Endothelial cell (in vitro differentiated cells): ENCODE measurements at regions not wholly inside any gene's neighbourhood (a gene's known extent, or its start where the extent isn't known, plus 50 kb on each side); places are given as distances from the start of the nearest gene placed in this dataset.

Source experiments
- DNase-seq: peaks from one replicate; pipeline ENCODE4 v3.0.0; 2021; ENCODE audit warnings: low spot score
- H3K27ac Mint-ChIP-seq: one replicate; pipeline ENCODE4 v1.8.0; 2021; ENCODE audit warnings: mixed read lengths, inconsistent platforms; ENCODE audit not compliant: unreplicated experiment
- H3K27me3 Mint-ChIP-seq: one replicate; pipeline ENCODE4 v1.8.0; 2021; ENCODE audit warnings: mild to moderate bottlenecking, moderate library complexity, mixed read lengths, inconsistent platforms; ENCODE audit not compliant: unreplicated experiment
- H3K36me3 Mint-ChIP-seq: one replicate; pipeline ENCODE4 v1.8.0; 2021; ENCODE audit warnings: mild to moderate bottlenecking, low read depth, mixed read lengths, inconsistent platforms; ENCODE audit not compliant: unreplicated experiment
- H3K4me1 Mint-ChIP-seq: one replicate; pipeline ENCODE4 v1.8.0; 2021; ENCODE audit warnings: mild to moderate bottlenecking, mixed read lengths, inconsistent platforms; ENCODE audit not compliant: unreplicated experiment
- H3K4me3 Mint-ChIP-seq: one replicate; pipeline ENCODE4 v1.8.0; 2021; ENCODE audit warnings: mild to moderate bottlenecking, mixed read lengths, inconsistent platforms; ENCODE audit not compliant: unreplicated experiment
- H3K9me3 Mint-ChIP-seq: one replicate; pipeline ENCODE4 v1.8.0; 2021; ENCODE audit warnings: mixed read lengths, inconsistent platforms; ENCODE audit not compliant: unreplicated experiment
- TF ChIP-seq, protein P1 (sequence below): fragments of 200-600 bp; sonication (generic); IDR thresholded peaks from one replicate; pipeline ENCODE4 v1.5.0; 2021; ENCODE audit warnings: antibody characterized with exemption; ENCODE audit not compliant: unreplicated experiment

DNA sequence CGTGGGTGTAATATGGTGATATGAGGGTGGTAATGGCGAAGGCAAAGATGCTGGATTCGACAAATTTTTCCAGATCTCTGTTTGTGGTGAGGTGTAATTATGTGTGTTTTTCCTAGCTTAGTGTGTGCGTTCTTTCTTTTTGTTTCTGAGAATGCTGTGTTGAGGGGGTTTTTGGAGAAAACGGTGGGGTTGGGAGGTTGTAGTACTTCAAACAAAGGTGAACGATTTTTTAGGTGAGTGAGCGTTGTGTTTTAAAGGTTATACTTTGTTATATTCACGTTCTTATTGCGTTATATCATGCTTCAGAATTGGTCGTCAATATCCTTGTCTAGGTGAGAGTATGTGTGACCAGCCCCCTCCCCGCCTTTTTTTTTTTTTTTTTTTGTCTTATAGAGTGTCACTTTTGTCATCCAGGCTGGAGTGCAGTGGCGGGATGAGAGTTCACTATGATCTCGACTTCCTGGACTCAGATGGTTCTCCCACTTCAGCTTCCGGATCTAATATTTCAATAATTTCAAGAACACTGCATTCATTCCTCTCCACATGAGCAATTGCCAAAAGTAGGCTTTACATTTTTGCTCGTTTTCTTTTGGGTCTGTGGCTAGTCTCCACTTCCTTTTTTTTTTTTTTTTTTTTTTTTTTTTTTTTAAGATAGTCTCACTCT, 82.2 kb upstream of the RNU2-1 start:
- H3K27ac Mint-ChIP-seq = no peak overlapping the region
- no peaks in the 10 kb centered on the region for H3K9me3 Mint-ChIP-seq
- H3K27me3 Mint-ChIP-seq = peaks cover 3% of the 10 kb centered on the region
- DNase-seq = no peak
- no peak overlapping the region for H3K4me3 Mint-ChIP-seq
- TF ChIP-seq, protein P1, sequence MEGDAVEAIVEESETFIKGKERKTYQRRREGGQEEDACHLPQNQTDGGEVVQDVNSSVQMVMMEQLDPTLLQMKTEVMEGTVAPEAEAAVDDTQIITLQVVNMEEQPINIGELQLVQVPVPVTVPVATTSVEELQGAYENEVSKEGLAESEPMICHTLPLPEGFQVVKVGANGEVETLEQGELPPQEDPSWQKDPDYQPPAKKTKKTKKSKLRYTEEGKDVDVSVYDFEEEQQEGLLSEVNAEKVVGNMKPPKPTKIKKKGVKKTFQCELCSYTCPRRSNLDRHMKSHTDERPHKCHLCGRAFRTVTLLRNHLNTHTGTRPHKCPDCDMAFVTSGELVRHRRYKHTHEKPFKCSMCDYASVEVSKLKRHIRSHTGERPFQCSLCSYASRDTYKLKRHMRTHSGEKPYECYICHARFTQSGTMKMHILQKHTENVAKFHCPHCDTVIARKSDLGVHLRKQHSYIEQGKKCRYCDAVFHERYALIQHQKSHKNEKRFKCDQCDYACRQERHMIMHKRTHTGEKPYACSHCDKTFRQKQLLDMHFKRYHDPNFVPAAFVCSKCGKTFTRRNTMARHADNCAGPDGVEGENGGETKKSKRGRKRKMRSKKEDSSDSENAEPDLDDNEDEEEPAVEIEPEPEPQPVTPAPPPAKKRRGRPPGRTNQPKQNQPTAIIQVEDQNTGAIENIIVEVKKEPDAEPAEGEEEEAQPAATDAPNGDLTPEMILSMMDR = no peak
- H3K36me3 Mint-ChIP-seq = peaks cover 4% of the 10 kb centered on the region
- H3K4me1 Mint-ChIP-seq = peaks cover 7% of the 10 kb centered on the region

DNA sequence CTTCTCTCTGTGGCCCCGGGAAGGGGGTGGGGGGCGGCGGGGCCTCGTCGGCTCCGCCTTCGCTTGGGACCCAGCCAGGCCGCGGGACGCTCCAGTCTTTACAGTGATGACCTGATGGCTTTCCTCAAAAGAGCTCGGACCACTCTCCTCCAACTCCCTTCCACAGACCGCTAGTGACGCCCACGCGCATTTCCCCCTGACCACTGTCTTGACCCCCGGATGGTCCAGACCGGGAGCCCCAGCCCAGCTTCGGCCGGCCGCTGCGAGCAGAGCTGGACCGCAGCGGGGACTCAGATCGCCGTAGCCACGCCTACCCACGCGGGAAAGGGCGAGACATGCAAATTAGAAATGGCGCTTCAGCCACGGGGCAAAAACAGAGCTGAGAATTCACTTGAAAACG, 81.6 kb upstream of the RNU2-1 start:
- Mint-ChIP-seq H3K9me3 (no peaks in the 10 kb centered on the region), H3K27me3 (peaks cover 3% of the 10 kb centered on the region), H3K36me3 (peaks cover 4% of the 10 kb centered on the region), H3K4me3 (no peak overlapping the region), H3K27ac (no peak overlapping the region), H3K4me1 (peaks cover 7% of the 10 kb centered on the region)
- DNase-seq = no peak
- TF ChIP-seq, protein P1 = no peak

DNA sequence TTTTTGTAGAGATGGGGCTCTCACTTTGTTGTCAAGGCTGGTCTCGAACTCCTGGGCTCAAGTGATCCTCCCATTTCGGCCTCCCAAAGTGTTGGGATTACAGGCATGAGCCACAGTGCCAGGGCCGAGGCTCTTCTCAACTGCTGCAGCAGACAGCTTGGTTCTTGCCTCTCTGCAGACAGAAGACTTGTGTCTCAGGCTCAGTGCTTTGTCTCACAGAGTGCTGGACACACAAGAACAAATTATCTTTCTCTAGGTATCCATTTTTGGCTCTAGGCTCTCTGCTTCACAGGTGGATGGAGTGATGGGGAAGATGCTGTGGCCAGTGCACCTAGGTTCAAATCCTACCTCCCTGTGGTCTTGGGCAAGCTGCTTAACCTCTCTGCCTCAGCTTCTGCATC, 80.8 kb upstream of the RNU2-1 start:
- Mint-ChIP-seq H3K9me3 (no peaks in the 10 kb centered on the region), H3K4me1 (peaks cover 7% of the 10 kb centered on the region), H3K27ac (no peak overlapping the region), H3K36me3 (peaks cover 4% of the 10 kb centered on the region), H3K27me3 (peaks cover 3% of the 10 kb centered on the region), H3K4me3 (no peak overlapping the region)
- TF ChIP-seq, protein P1 = no peak
- DNase-seq = no peak

DNA sequence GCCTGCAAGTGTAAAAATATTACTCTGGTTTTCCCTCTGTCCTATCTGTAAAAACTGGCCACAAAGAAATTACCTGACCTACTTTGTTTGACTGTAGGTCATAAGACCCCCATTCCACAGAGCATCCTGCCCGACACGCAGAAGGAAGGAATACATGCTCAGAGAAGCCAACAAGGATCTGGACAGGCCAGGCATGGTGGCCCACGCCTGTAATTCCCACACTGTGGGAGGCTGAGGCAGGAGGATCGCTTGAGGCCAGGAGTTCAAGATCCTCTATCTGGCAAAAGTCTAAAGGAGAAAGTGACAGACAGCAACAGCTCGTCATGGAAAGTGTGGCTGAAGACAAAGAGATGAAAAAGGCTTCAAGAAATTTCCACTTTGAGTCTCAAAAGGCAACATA, 78.2 kb upstream of the RNU2-1 start:
- no peak for DNase-seq
- Mint-ChIP-seq H3K36me3 (no peaks in the 10 kb centered on the region), H3K9me3 (no peaks in the 10 kb centered on the region), H3K4me1 (peaks cover 4% of the 10 kb centered on the region), H3K4me3 (no peak overlapping the region), H3K27ac (peak overlapping the region; percentile 48), H3K27me3 (peaks cover 4% of the 10 kb centered on the region)
- TF ChIP-seq, protein P1 = no peak

DNA sequence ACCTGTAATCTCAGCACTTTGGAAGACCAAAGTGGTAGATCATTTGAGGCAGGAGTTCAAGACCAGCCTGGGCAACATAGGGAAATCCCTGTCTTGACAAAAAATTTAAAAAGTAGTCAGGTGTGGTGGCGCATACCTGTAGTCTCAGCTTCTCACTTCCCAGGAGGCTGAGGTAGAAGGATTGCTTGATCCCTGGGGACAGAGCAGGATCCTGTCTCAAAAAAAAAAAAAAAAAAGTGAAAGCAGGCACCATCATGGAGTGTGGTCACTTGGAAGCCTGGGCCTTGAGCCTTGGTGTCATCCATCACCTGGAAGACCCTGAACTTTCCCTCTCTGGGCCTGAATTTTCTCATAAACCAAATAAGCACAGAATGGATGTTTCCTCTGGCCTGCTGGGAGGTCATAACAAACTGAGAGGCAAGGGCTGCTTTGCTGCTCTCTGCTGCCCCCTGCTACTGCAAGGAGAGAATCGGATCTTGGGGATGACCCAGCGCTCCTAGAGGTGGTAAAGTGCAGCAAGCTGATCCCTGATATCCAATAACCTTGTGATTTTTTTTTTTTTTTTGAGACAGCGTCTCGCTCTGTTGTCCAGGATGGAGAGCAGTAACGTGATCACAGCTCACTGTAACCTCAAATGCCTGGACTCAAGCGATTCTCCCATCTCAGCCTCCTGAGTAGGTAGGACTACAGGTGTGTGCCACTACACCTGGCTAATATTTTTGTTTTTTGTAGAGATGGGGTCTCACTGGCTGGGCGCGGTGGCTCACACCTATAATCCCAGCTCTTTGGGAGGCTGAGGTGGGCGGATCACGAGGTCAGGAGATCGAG, 75.9 kb upstream of the RNU2-1 start:
- Mint-ChIP-seq H3K9me3 (no peaks in the 10 kb centered on the region), H3K4me1 (no peaks in the 10 kb centered on the region), H3K27me3 (peaks cover 4% of the 10 kb centered on the region), H3K36me3 (no peaks in the 10 kb centered on the region), H3K4me3 (no peak overlapping the region), H3K27ac (no peak overlapping the region)
- DNase-seq = no peak
- TF ChIP-seq, protein P1 = no peak
